IgD-negative memory B cell (primary cell): ENCODE measurements at regions not wholly inside any gene's neighbourhood (a gene's known extent, or its start where the extent isn't known, plus 50 kb on each side); places are given as distances from the start of the nearest gene placed in this dataset.
A peak's percentile ranks its signal among the peaks of the same experiment; 100 is the strongest.

ENCODE experiments used
- H3K27ac Mint-ChIP-seq, 3 donors: one replicate each; pipeline ENCODE4 v1.8.0; 2020 to 2022; ENCODE audit warnings: mild to moderate bottlenecking in 3 of 3, mixed read lengths in 3 of 3, moderate library complexity in 1 of 3
- H3K27me3 Mint-ChIP-seq: one replicate; pipeline ENCODE4 v1.8.0; 2021; ENCODE audit warnings: mixed read lengths
- H3K36me3 Mint-ChIP-seq: one replicate; pipeline ENCODE4 v1.8.0; 2020; ENCODE audit warnings: mild to moderate bottlenecking, mixed read lengths
- H3K4me1 Mint-ChIP-seq, 3 donors: one replicate each; pipeline ENCODE4 v1.8.0; 2020 to 2022; ENCODE audit warnings: mixed read lengths in 3 of 3, mild to moderate bottlenecking in 1 of 3
- H3K4me3 Mint-ChIP-seq, 4 donors: one replicate each; pipeline ENCODE4 v1.8.0; 2020 to 2022; ENCODE audit warnings: mild to moderate bottlenecking in 4 of 4, mixed read lengths in 4 of 4, moderate library complexity in 3 of 4
- H3K9me3 Mint-ChIP-seq, 3 donors: one replicate each; pipeline ENCODE4 v1.8.0; 2020 to 2021; ENCODE audit warnings: mixed read lengths in 3 of 3, mild to moderate bottlenecking in 1 of 3

- H3K27me3 Mint-ChIP-seq = peaks cover 2% of the 10 kb centered on the region
- H3K27ac Mint-ChIP-seq = no peak overlapping the region
- no peaks in the 10 kb centered on the region for H3K9me3 Mint-ChIP-seq
- H3K4me3 Mint-ChIP-seq = no peak overlapping the region
- no peaks in the 10 kb centered on the region for H3K36me3 Mint-ChIP-seq
- peaks cover 0 to under 1% (median 0%) of the 10 kb centered on the region in 3 donors for H3K4me1 Mint-ChIP-seq
Observed at GRCh38 chr6:163929538-163929937, 515.0 kb downstream of the QKI start.

GRCh38 chr6:163926642-163927041, 512.1 kb downstream of the QKI start:
- H3K27ac Mint-ChIP-seq = no peak overlapping the region
- no peaks in the 10 kb centered on the region for H3K4me1 Mint-ChIP-seq
- no peaks in the 10 kb centered on the region for H3K27me3 Mint-ChIP-seq
- no peak overlapping the region for H3K4me3 Mint-ChIP-seq
- H3K36me3 Mint-ChIP-seq = no peaks in the 10 kb centered on the region
- H3K9me3 Mint-ChIP-seq = peaks cover 0 to 2% (median 0%) of the 10 kb centered on the region in 3 donors

- H3K27me3 Mint-ChIP-seq = no peaks in the 10 kb centered on the region
- H3K4me1 Mint-ChIP-seq = no peaks in the 10 kb centered on the region
- no peaks in the 10 kb centered on the region for H3K36me3 Mint-ChIP-seq
- H3K27ac Mint-ChIP-seq = no peak overlapping the region
- peaks cover 0 to 2% (median 0%) of the 10 kb centered on the region in 3 donors for H3K9me3 Mint-ChIP-seq
- no peak overlapping the region for H3K4me3 Mint-ChIP-seq
Observed at GRCh38 chr6:163925839-163926238, 511.3 kb downstream of the QKI start.

- Mint-ChIP-seq H3K27ac (peak overlapping the region in 1 of 3 donors; percentile 11), H3K9me3 (peaks cover 0 to 2% (median 0%) of the 10 kb centered on the region in 3 donors), H3K4me1 (no peaks in the 10 kb centered on the region), H3K36me3 (no peaks in the 10 kb centered on the region), H3K27me3 (no peaks in the 10 kb centered on the region), H3K4me3 (no peak overlapping the region)
Observed at GRCh38 chr6:163923658-163924411, 509.3 kb downstream of the QKI start.

GRCh38 chr6:163922562-163922961, 508.0 kb downstream of the QKI start:
- Mint-ChIP-seq H3K27me3 (no peaks in the 10 kb centered on the region), H3K36me3 (no peaks in the 10 kb centered on the region), H3K4me1 (no peaks in the 10 kb centered on the region), H3K27ac (no peak overlapping the region), H3K9me3 (peaks cover 0 to 2% (median 0%) of the 10 kb centered on the region in 3 donors), H3K4me3 (no peak overlapping the region)

GRCh38 chr6:163919652-163920051, 505.1 kb downstream of the QKI start:
- Mint-ChIP-seq H3K9me3 (peaks cover 0 to 2% (median 0%) of the 10 kb centered on the region in 3 donors), H3K4me1 (no peaks in the 10 kb centered on the region), H3K27ac (no peak overlapping the region), H3K36me3 (no peaks in the 10 kb centered on the region), H3K4me3 (no peak overlapping the region), H3K27me3 (no peaks in the 10 kb centered on the region)

- Mint-ChIP-seq H3K36me3 (no peaks in the 10 kb centered on the region), H3K4me1 (no peaks in the 10 kb centered on the region), H3K4me3 (no peak overlapping the region), H3K9me3 (no peaks in the 10 kb centered on the region), H3K27me3 (no peaks in the 10 kb centered on the region), H3K27ac (no peak overlapping the region)
Observed at GRCh38 chr6:163916315-163917081, 502.0 kb downstream of the QKI start.

GRCh38 chr6:163915131-163915530, 500.6 kb downstream of the QKI start:
- Mint-ChIP-seq H3K27ac (no peak overlapping the region), H3K9me3 (peaks cover 0 to 2% (median 0%) of the 10 kb centered on the region in 3 donors), H3K4me1 (no peaks in the 10 kb centered on the region), H3K4me3 (no peak overlapping the region), H3K27me3 (no peaks in the 10 kb centered on the region), H3K36me3 (no peaks in the 10 kb centered on the region)

GRCh38 chr6:163913045-163913444, 498.5 kb downstream of the QKI start:
- no peak overlapping the region for H3K4me3 Mint-ChIP-seq
- H3K27ac Mint-ChIP-seq = no peak overlapping the region
- H3K4me1 Mint-ChIP-seq = no peaks in the 10 kb centered on the region
- no peaks in the 10 kb centered on the region for H3K36me3 Mint-ChIP-seq
- H3K27me3 Mint-ChIP-seq = peaks cover 4% of the 10 kb centered on the region
- H3K9me3 Mint-ChIP-seq = peaks cover 0 to 2% (median 0%) of the 10 kb centered on the region in 3 donors

GRCh38 chr6:163906006-163906710, 491.6 kb downstream of the QKI start:
- H3K36me3 Mint-ChIP-seq = no peaks in the 10 kb centered on the region
- H3K27me3 Mint-ChIP-seq = peaks cover 11% of the 10 kb centered on the region
- H3K27ac Mint-ChIP-seq = no peak overlapping the region
- H3K4me3 Mint-ChIP-seq = no peak overlapping the region
- peaks cover 0 to 2% (median 0%) of the 10 kb centered on the region in 3 donors for H3K9me3 Mint-ChIP-seq
- no peaks in the 10 kb centered on the region for H3K4me1 Mint-ChIP-seq

- peaks cover 11% of the 10 kb centered on the region for H3K27me3 Mint-ChIP-seq
- no peaks in the 10 kb centered on the region for H3K36me3 Mint-ChIP-seq
- no peak overlapping the region for H3K4me3 Mint-ChIP-seq
- H3K27ac Mint-ChIP-seq = peak overlapping the region in 1 of 3 donors; percentile 39
- H3K4me1 Mint-ChIP-seq = no peaks in the 10 kb centered on the region
- no peaks in the 10 kb centered on the region for H3K9me3 Mint-ChIP-seq
Observed at GRCh38 chr6:163904186-163904585, 489.7 kb downstream of the QKI start.

- Mint-ChIP-seq H3K4me3 (no peak overlapping the region), H3K9me3 (no peaks in the 10 kb centered on the region), H3K4me1 (no peaks in the 10 kb centered on the region), H3K27ac (no peak overlapping the region), H3K36me3 (no peaks in the 10 kb centered on the region), H3K27me3 (peaks cover 11% of the 10 kb centered on the region)
Observed at GRCh38 chr6:163903541-163903940, 489.0 kb downstream of the QKI start.

- H3K9me3 Mint-ChIP-seq = no peaks in the 10 kb centered on the region
- H3K4me1 Mint-ChIP-seq = no peaks in the 10 kb centered on the region
- peaks cover 7% of the 10 kb centered on the region for H3K27me3 Mint-ChIP-seq
- no peak overlapping the region for H3K27ac Mint-ChIP-seq
- no peaks in the 10 kb centered on the region for H3K36me3 Mint-ChIP-seq
- no peak overlapping the region for H3K4me3 Mint-ChIP-seq
Observed at GRCh38 chr6:163902993-163903392, 488.5 kb downstream of the QKI start.

GRCh38 chr6:163901681-163902080, 487.2 kb downstream of the QKI start:
- no peaks in the 10 kb centered on the region for H3K4me1 Mint-ChIP-seq
- no peak overlapping the region for H3K4me3 Mint-ChIP-seq
- peaks cover 2 to 4% (median 3%) of the 10 kb centered on the region in 3 donors for H3K9me3 Mint-ChIP-seq
- H3K27ac Mint-ChIP-seq = no peak overlapping the region
- H3K36me3 Mint-ChIP-seq = peaks cover 1% of the 10 kb centered on the region
- H3K27me3 Mint-ChIP-seq = peaks cover 6% of the 10 kb centered on the region

- peaks cover 1% of the 10 kb centered on the region for H3K36me3 Mint-ChIP-seq
Observed at GRCh38 chr6:163900570-163900969, 486.1 kb downstream of the QKI start.

More at GRCh38 chr6:163900570-163900969, 486.1 kb downstream of the QKI start:
- H3K4me3 Mint-ChIP-seq = no peak overlapping the region
- no peaks in the 10 kb centered on the region for H3K4me1 Mint-ChIP-seq
- peaks cover 3 to 7% (median 4%) of the 10 kb centered on the region in 3 donors for H3K9me3 Mint-ChIP-seq
- peaks cover 3% of the 10 kb centered on the region for H3K27me3 Mint-ChIP-seq
- H3K27ac Mint-ChIP-seq = no peak overlapping the region
